Panc1 (cell line): ENCODE measurements at regions not wholly inside any gene's neighbourhood (a gene's known extent, or its start where the extent isn't known, plus 50 kb on each side); places are given as distances from the start of the nearest gene placed in this dataset.

ENCODE experiments used
- ATAC-seq: fragments of 200-7000 bp; cut with Tn5 transposase; 2 replicates; pipeline ENCODE4 v1.9.1; 2020; ENCODE audit warnings: mild to moderate bottlenecking, moderate library complexity
- BruUV-seq: library from RNA; stranded (reverse); fragments of 400-500 nt; replicated peaks from 2 replicates; lab custom pipeline; 2021; lab: Mats Ljungman, UMichigan
- CTCF ChIA-PET: fragments of 300-600 bp; sonication (Branson Sonifier 250); formaldehyde crosslinking; loops from one replicate; lab custom pipeline; 2022; ENCODE audit warnings: antibody characterized with exemption; lab: Charles Lee
- POLR2A ChIA-PET: fragments of 300-600 bp; sonication (Branson Sonifier 250); formaldehyde crosslinking; loops from one replicate; lab custom pipeline; 2022; ENCODE audit warnings: antibody characterized with exemption; lab: Charles Lee
- DNase-seq: peaks from one replicate; pipeline ENCODE4 v3.0.0-alpha.2; 2010; ENCODE audit warnings: low read depth, low spot score
- H3K27ac ChIP-seq: 2 replicates; pipeline ENCODE4 v1.5.1; 2011; ENCODE audit warnings: mild to moderate bottlenecking, low read length, inconsistent platforms
- H3K27me3 ChIP-seq: fragments of 200-500 bp; sonication (Bioruptor generic); 2 replicates; pipeline ENCODE4 v1.6.0; 2014; ENCODE audit warnings: low read length, inconsistent platforms; ENCODE audit not compliant: control insufficient read depth, insufficient read depth
- H3K36me3 ChIP-seq: fragments of 200-500 bp; sonication (Bioruptor generic); 2 replicates; pipeline ENCODE4 v1.5.1; 2014; ENCODE audit warnings: inconsistent platforms, mild to moderate bottlenecking, low read length, moderate library complexity; ENCODE audit not compliant: control insufficient read depth, insufficient read depth
- H3K4me1 ChIP-seq: 2 replicates; pipeline ENCODE4 v1.5.1; 2011; ENCODE audit warnings: inconsistent platforms, mild to moderate bottlenecking, low read length, moderate library complexity; ENCODE audit not compliant: control insufficient read depth, insufficient read depth
- H3K4me3 ChIP-seq, 2 experiments: 2 replicates each; pipeline ENCODE4 v1.5.1; 2011 to 2012; ENCODE audit warnings: low read depth in 2 of 2, low read length in 2 of 2, mild to moderate bottlenecking in 2 of 2, inconsistent platforms in 1 of 2, moderate library complexity in 1 of 2
- H3K9me3 ChIP-seq: fragments of 200-500 bp; sonication (Bioruptor generic); 2 replicates; pipeline ENCODE4 v1.5.1; 2014; ENCODE audit warnings: low read depth, mild to moderate bottlenecking, inconsistent platforms, low read length, moderate library complexity; ENCODE audit not compliant: control insufficient read depth, insufficient read depth
- POLR2AphosphoS5 ChIP-seq: IDR thresholded peaks from 2 replicates; pipeline ENCODE4 v1.6.1; 2012; ENCODE audit warnings: mild to moderate bottlenecking, low read depth, low read length, moderate library complexity
- SIN3A ChIP-seq: IDR thresholded peaks from 2 replicates; pipeline ENCODE4 v1.6.1; 2012; ENCODE audit warnings: low read depth, mild to moderate bottlenecking, low read length, moderate library complexity, borderline replicate concordance; ENCODE audit not compliant: insufficient read depth
- TCF7L2 ChIP-seq: IDR thresholded peaks from 2 replicates; pipeline ENCODE4 v1.6.1; 2011; ENCODE audit warnings: mild to moderate bottlenecking, low read depth, low read length, inconsistent platforms
- in situ Hi-C: cut with HindIII; loops from 2 replicates; pipeline ENCODE4 v1.10.0; 2016; ENCODE audit warnings: low sequenced_read_pairs, low pct_unique_long_range_greater_than_20kb
- intact Hi-C: fragments of 100-400 bp; cut with micrococcal nuclease; formaldehyde crosslinking; loops from one replicate; pipeline ENCODE4 v1.10.0; 2022; ENCODE audit not compliant: unreplicated experiment
- TF ChIP-seq, protein P1 (sequence below): fragments of 450-650 bp; IDR thresholded peaks from 2 replicates; pipeline ENCODE4 v1.5.1; 2017; ENCODE audit warnings: mild to moderate bottlenecking
- TF ChIP-seq, protein P2 (sequence below), 2 experiments: IDR thresholded peaks; 2 replicates each; pipeline ENCODE4 v1.6.1; 2011 to 2012; ENCODE audit warnings: low read depth in 2 of 2, control low read depth in 1 of 2, low read length in 1 of 2, mild to moderate bottlenecking in 1 of 2, moderate library complexity in 1 of 2; ENCODE audit not compliant: insufficient read depth in 1 of 2

DNA sequence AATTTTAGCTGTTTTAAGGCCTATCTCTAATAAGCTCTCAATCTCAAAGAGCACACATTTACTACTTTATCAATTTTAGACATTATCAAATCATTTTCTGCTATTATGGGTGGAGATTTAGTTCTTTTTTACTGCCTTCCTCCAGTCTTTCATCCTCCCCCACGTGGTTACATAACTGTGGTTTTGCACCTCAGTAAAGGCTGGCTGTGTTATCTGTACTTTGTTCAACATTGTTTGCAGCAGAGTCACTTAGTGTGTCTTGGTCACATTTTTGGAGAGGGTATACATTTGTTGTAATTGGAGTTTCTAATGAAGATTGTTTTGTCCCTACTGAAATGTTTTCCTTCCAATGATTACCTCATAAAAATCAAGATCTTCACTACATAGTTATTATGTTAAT is 549.6 kb upstream of the CELF4 start:
- BruUV-seq = no TSS peak
- no peaks in the 10 kb centered on the region for H3K4me1 ChIP-seq
- no peak overlapping the region for H3K4me3 ChIP-seq
- DNase-seq (no peak), ATAC-seq (no peak)
- H3K27me3 ChIP-seq = no peaks in the 10 kb centered on the region
- ChIA-PET CTCF (no interaction called here), POLR2A (no interaction called here)
- H3K36me3 ChIP-seq = no peaks in the 10 kb centered on the region
- TF ChIP-seq POLR2AphosphoS5 (no peak), TCF7L2 (no peak), SIN3A (no peak)
- TF ChIP-seq, protein P1, sequence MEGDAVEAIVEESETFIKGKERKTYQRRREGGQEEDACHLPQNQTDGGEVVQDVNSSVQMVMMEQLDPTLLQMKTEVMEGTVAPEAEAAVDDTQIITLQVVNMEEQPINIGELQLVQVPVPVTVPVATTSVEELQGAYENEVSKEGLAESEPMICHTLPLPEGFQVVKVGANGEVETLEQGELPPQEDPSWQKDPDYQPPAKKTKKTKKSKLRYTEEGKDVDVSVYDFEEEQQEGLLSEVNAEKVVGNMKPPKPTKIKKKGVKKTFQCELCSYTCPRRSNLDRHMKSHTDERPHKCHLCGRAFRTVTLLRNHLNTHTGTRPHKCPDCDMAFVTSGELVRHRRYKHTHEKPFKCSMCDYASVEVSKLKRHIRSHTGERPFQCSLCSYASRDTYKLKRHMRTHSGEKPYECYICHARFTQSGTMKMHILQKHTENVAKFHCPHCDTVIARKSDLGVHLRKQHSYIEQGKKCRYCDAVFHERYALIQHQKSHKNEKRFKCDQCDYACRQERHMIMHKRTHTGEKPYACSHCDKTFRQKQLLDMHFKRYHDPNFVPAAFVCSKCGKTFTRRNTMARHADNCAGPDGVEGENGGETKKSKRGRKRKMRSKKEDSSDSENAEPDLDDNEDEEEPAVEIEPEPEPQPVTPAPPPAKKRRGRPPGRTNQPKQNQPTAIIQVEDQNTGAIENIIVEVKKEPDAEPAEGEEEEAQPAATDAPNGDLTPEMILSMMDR = no peak
- TF ChIP-seq, protein P2, sequence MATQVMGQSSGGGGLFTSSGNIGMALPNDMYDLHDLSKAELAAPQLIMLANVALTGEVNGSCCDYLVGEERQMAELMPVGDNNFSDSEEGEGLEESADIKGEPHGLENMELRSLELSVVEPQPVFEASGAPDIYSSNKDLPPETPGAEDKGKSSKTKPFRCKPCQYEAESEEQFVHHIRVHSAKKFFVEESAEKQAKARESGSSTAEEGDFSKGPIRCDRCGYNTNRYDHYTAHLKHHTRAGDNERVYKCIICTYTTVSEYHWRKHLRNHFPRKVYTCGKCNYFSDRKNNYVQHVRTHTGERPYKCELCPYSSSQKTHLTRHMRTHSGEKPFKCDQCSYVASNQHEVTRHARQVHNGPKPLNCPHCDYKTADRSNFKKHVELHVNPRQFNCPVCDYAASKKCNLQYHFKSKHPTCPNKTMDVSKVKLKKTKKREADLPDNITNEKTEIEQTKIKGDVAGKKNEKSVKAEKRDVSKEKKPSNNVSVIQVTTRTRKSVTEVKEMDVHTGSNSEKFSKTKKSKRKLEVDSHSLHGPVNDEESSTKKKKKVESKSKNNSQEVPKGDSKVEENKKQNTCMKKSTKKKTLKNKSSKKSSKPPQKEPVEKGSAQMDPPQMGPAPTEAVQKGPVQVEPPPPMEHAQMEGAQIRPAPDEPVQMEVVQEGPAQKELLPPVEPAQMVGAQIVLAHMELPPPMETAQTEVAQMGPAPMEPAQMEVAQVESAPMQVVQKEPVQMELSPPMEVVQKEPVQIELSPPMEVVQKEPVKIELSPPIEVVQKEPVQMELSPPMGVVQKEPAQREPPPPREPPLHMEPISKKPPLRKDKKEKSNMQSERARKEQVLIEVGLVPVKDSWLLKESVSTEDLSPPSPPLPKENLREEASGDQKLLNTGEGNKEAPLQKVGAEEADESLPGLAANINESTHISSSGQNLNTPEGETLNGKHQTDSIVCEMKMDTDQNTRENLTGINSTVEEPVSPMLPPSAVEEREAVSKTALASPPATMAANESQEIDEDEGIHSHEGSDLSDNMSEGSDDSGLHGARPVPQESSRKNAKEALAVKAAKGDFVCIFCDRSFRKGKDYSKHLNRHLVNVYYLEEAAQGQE (IDR thresholded peaks at IDR 0.05; ENCODE audit: insufficient read depth in 1 of 2, low read depth in 2 of 2, low read length in 1 of 2) = no peak
- intact Hi-C loops = no loop called here
- in situ Hi-C loops = no loop called here
- H3K27ac ChIP-seq = no peak overlapping the region
- H3K9me3 ChIP-seq = no peaks in the 10 kb centered on the region

DNA sequence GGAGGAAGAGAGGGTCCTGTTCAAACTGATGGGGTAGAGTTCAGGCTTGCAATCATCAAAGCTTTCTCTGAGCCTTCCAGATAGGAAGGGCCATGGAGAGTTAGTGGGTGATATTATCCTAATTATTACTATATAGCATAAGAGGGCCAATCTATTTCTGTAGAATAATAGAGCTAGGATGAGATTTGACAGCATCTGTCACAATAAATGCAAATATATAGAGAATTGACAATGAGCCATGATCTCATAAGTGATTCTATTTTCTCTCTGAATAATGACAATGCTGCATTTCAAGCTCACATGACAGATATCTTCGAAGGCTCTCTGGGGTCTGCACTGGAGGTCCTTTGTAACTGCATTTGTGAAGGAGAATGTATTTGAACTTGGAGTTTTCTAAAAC is 521.9 kb upstream of the CELF4 start:
- CTCF ChIA-PET = no interaction called here
- DNase-seq (no peak), ATAC-seq (no peak)
- Histone ChIP-seq H3K36me3 (no peaks in the 10 kb centered on the region), H3K4me1 (no peaks in the 10 kb centered on the region), H3K27me3 (no peaks in the 10 kb centered on the region), H3K27ac (no peak overlapping the region), H3K4me3 (no peak overlapping the region), H3K9me3 (no peaks in the 10 kb centered on the region)
- in situ Hi-C loops = no loop called here
- no TSS peak for BruUV-seq
- POLR2A ChIA-PET = no interaction called here
- intact Hi-C loops = no loop called here
- TF ChIP-seq TCF7L2 = no peak
- TF ChIP-seq, protein P2 (IDR thresholded peaks at IDR 0.05; ENCODE audit: insufficient read depth in 1 of 2, low read depth in 2 of 2, low read length in 1 of 2) = no peak
- no peak for TF ChIP-seq SIN3A
- TF ChIP-seq, protein P1 = no peak
- TF ChIP-seq POLR2AphosphoS5 = no peak
